Endothelial cell of umbilical vein (primary cell): ENCODE measurements at regions not wholly inside any gene's neighbourhood (a gene's known extent, or its start where the extent isn't known, plus 50 kb on each side); places are given as distances from the start of the nearest gene placed in this dataset.

ENCODE experiments used
- BruUV-seq: library from RNA; stranded (reverse); fragments of 400-500 nt; replicated peaks from 2 replicates; lab custom pipeline; 2021; lab: Mats Ljungman, UMichigan
- CTCF ChIA-PET: fragments of 300-600, 350-600 bp; sonication (Branson Sonifier 250); formaldehyde crosslinking; loops from one replicate; lab custom pipeline; 2021; ENCODE audit warnings: antibody characterized with exemption, inconsistent platforms; lab: Charles Lee
- POLR2A ChIA-PET: fragments of 300-600, 350-600 bp; sonication (Branson Sonifier 250); formaldehyde crosslinking; loops from one replicate; lab custom pipeline; 2021; ENCODE audit warnings: antibody characterized with exemption, inconsistent platforms; lab: Charles Lee
- DNase-seq: peaks from one replicate; pipeline ENCODE4 v3.0.0-alpha.2; 2011; ENCODE audit warnings: low read depth, low spot score
- FAIRE-seq: peaks from 2 replicates; lab custom pipeline; 2011; peaks lifted over from hg19 to GRCh38; lab: Jason Lieb, UNC
- H2AFZ ChIP-seq: 2 replicates; pipeline ENCODE4 v1.6.0; 2012; ENCODE audit warnings: low read depth, low read length, control low read depth, inconsistent platforms
- H3K27ac ChIP-seq: 2 replicates; pipeline ENCODE4 v1.5.1; 2011; ENCODE audit warnings: low read depth, mild to moderate bottlenecking, control low read depth, low read length, moderate library complexity; ENCODE audit not compliant: insufficient read depth
- H3K27me3 ChIP-seq, 2 experiments: 2 replicates each; pipeline versions ENCODE4 v1.6.0 to v1.6.1; 2011; ENCODE audit warnings: low read length in 2 of 2, mixed read lengths in 1 of 2; ENCODE audit not compliant: control insufficient read depth in 2 of 2, insufficient read depth in 2 of 2
- H3K36me3 ChIP-seq, 2 experiments: 2 replicates in 1 of 2; 3 replicates in 1 of 2; pipeline ENCODE4 v1.5.1; 2011; ENCODE audit warnings: low read length in 2 of 2, mild to moderate bottlenecking in 1 of 2, moderate library complexity in 1 of 2; ENCODE audit not compliant: control insufficient read depth in 2 of 2, insufficient read depth in 2 of 2; ENCODE audit errors: extremely low read depth in 1 of 2
- H3K4me1 ChIP-seq: 3 replicates; pipeline ENCODE4 v1.5.1; 2011; ENCODE audit warnings: mild to moderate bottlenecking, low read length; ENCODE audit not compliant: control insufficient read depth, insufficient read depth; ENCODE audit errors: extremely low read depth
- H3K4me2 ChIP-seq: 2 replicates; pipeline ENCODE4 v1.6.1; 2011; ENCODE audit warnings: low read length, control low read depth, mixed read lengths; ENCODE audit not compliant: insufficient read depth
- H3K4me3 ChIP-seq, 3 experiments: fragments of 200-600 bp in 1 of 3; sonication (generic), shearing (Covaris generic) in 1 of 3; replicated peaks in 1 of 3; 2 replicates each; pipeline ENCODE4 v1.5.1; 2011 to 2016; ENCODE audit warnings: control low read depth in 3 of 3, low read length in 3 of 3, mild to moderate bottlenecking in 2 of 3, inconsistent platforms in 1 of 3, low read depth in 1 of 3, moderate library complexity in 1 of 3; ENCODE audit not compliant: insufficient read depth in 1 of 3
- H3K79me2 ChIP-seq: 2 replicates; pipeline ENCODE4 v1.6.0; 2012; ENCODE audit warnings: low read length, inconsistent platforms; ENCODE audit not compliant: control insufficient read depth, insufficient read depth
- H3K9ac ChIP-seq: replicated peaks from 2 replicates; pipeline ENCODE3; 2011; ENCODE audit warnings: low read length, control low read depth; ENCODE audit not compliant: insufficient read depth; ENCODE audit errors: extremely low read depth
- H3K9me1 ChIP-seq: replicated peaks from 3 replicates; pipeline ENCODE4 v1.6.0; 2011; ENCODE audit warnings: mild to moderate bottlenecking, low read length; ENCODE audit not compliant: control insufficient read depth, insufficient read depth; ENCODE audit errors: extremely low read depth
- H3K9me3 ChIP-seq: replicated peaks from 2 replicates; pipeline ENCODE4 v1.5.1; 2012; ENCODE audit warnings: low read length, inconsistent platforms; ENCODE audit not compliant: control insufficient read depth, insufficient read depth
- H4K20me1 ChIP-seq: replicated peaks from 2 replicates; pipeline ENCODE3; 2011; ENCODE audit warnings: mild to moderate bottlenecking, low read length; ENCODE audit not compliant: control insufficient read depth, insufficient read depth; ENCODE audit errors: extremely low read depth
- CTCF ChIP-seq, 2 donors: IDR thresholded peaks; 1 replicate in 1 of 2; 2 replicates in 1 of 2; pipeline ENCODE4 v1.5.1; 2011; ENCODE audit warnings: low read length in 2 of 2, mild to moderate bottlenecking in 2 of 2, moderate library complexity in 2 of 2, control low read depth in 1 of 2, inconsistent platforms in 1 of 2, low read depth in 1 of 2; ENCODE audit not compliant: insufficient read depth in 1 of 2; ENCODE audit errors: extremely low read depth in 1 of 2
- EZH2 ChIP-seq: IDR thresholded peaks from 2 replicates; pipeline ENCODE4 v1.6.1; 2012; ENCODE audit warnings: borderline replicate concordance, low read depth, mild to moderate bottlenecking, moderate library complexity, low read length, inconsistent platforms; ENCODE audit not compliant: severe bottlenecking
- FOS ChIP-seq: IDR thresholded peaks from 2 replicates; pipeline ENCODE4 v1.6.1; 2011; ENCODE audit warnings: mild to moderate bottlenecking, low read length, moderate library complexity, borderline replicate concordance; ENCODE audit not compliant: insufficient read depth
- GATA2 ChIP-seq: IDR thresholded peaks from 2 replicates; pipeline ENCODE4 v1.7.0; 2011; ENCODE audit warnings: low read depth, mild to moderate bottlenecking, moderate library complexity, mixed read lengths, low read length; ENCODE audit not compliant: insufficient read length, insufficient read depth
- JUN ChIP-seq: IDR thresholded peaks from 2 replicates; pipeline ENCODE4 v1.6.1; 2011; ENCODE audit warnings: borderline replicate concordance, low read depth; ENCODE audit not compliant: insufficient read length, insufficient read depth
- MYC ChIP-seq: IDR thresholded peaks from one replicate; pipeline ENCODE4 v1.6.1; 2011; ENCODE audit warnings: mild to moderate bottlenecking, low read depth, low read length
- POLR2A ChIP-seq: IDR thresholded peaks from 2 replicates; pipeline ENCODE4 v1.6.1; 2012; ENCODE audit warnings: low read depth, mild to moderate bottlenecking, control low read depth, low read length
- POLR2AphosphoS5 ChIP-seq: IDR thresholded peaks from 2 replicates; pipeline ENCODE4 v1.6.1; 2012; ENCODE audit warnings: low read depth, mild to moderate bottlenecking, control low read depth, low read length, moderate library complexity; ENCODE audit not compliant: insufficient read depth
- dilution Hi-C: fragments of 300-500 bp; cut with MboI; formaldehyde crosslinking; loops from one replicate; pipeline ENCODE4 v1.15.0; 2019; ENCODE audit warnings: low sequenced_read_pairs; ENCODE audit not compliant: extremely low pct_ligation_motif_present
- intact Hi-C: fragments of 100-400 bp; cut with micrococcal nuclease; formaldehyde crosslinking; loops from one replicate; pipeline ENCODE4 v1.10.0; 2022
- TF ChIP-seq, protein P1 (sequence below): IDR thresholded peaks from 2 replicates; pipeline ENCODE4 v1.6.1; 2011; ENCODE audit not compliant: insufficient read depth, insufficient read length

- BruUV-seq, result no TSS peak
- DNase-seq, result no peak
- Histone ChIP-seq H3K9ac (no peak overlapping the region), H2AFZ (no peak overlapping the region), H3K79me2 (no peaks in the 10 kb centered on the region), H3K27ac (no peak overlapping the region), H3K9me1 (no peaks in the 10 kb centered on the region), H3K4me2 (no peak overlapping the region), H3K4me1 (no peaks in the 10 kb centered on the region), H3K27me3 (no peaks in the 10 kb centered on the region), H3K4me3 (no peak overlapping the region), H4K20me1 (no peaks in the 10 kb centered on the region), H3K9me3 (no peaks in the 10 kb centered on the region), H3K36me3 (no peaks in the 10 kb centered on the region)
- FAIRE-seq, result no peak
- intact Hi-C loops (no loop called here), dilution Hi-C loops (no loop called here)
- no peak for TF ChIP-seq POLR2A
- TF ChIP-seq CTCF (IDR thresholded peaks at IDR 0.05; ENCODE audit: extremely low read depth in 1 of 2, insufficient read depth in 1 of 2, low read depth in 1 of 2, low read length in 2 of 2), result no peak
- TF ChIP-seq POLR2AphosphoS5, result no peak
- TF ChIP-seq, protein P1, sequence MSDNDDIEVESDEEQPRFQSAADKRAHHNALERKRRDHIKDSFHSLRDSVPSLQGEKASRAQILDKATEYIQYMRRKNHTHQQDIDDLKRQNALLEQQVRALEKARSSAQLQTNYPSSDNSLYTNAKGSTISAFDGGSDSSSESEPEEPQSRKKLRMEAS, result no peak
- TF ChIP-seq FOS, result no peak
- no peak for TF ChIP-seq JUN
- no peak for TF ChIP-seq MYC
- no peak for TF ChIP-seq GATA2
- no peak for TF ChIP-seq EZH2
- ChIA-PET POLR2A (no interaction called here), CTCF (no interaction called here)
Measured at GRCh38 chr7:125727215-125727614, 797.6 kb upstream of the POT1 start.
